ENCODE measurements at regions not wholly inside any gene's neighbourhood (a gene's known extent, or its start where the extent isn't known, plus 50 kb on each side); places are given as distances from the start of the nearest gene placed in this dataset.
"Not testable (repeated sequence)": the region's sequence is repeated elsewhere in the genome, so short reads cannot be mapped to it uniquely, and the experiment has no call there.

DNA sequence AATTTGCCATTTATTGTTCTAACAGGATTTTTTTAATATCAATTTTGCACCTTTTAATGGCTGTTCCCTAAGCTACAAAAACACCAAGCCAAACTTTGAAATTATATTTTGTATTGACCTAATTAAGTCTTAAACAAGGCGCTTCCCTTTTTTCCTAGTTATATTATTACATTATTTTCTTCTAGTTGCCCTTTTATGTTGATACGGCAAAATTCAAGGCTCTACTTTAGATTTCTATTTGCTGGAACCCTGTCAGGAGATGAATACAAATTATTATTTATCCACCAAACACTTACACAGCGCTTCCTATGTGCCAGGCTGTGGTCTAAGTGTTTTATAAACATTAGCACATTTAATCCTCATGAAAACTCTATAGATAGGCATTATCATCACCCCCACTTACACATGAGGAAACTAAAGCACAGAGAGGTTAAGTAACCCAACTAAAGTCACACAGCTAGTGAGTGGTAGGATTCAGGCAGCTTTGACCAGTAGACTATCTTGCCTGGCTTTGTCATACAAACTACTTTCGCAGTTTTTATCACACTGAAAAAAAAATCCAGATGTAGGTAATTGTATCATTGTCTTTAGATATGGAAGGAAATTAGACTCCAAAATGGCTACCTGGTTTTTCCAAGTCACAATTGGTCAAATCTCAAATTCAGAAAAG, 456.5 kb downstream of the STK39 start:
- no peak for DNase-seq

DNA sequence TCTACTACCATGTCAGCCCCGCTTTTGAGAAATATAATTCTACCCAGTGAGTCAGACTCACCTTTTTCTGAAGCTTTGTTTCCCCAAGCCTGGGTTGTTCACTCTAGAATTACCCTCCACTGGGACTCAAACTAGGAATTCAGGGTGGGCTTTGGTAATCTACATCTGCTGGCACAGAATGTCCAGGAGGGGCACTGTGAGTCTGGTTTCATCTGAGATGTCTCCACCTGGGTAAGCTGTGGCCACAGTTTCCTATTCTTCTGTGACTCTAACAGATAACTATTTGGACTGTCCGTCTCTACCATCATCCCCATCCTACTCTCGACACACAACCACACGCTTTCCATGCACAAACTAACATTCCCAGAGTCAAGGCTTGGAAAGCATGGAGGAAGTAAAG, 457.2 kb downstream of the STK39 start:
- DNase-seq: no peak

DNA sequence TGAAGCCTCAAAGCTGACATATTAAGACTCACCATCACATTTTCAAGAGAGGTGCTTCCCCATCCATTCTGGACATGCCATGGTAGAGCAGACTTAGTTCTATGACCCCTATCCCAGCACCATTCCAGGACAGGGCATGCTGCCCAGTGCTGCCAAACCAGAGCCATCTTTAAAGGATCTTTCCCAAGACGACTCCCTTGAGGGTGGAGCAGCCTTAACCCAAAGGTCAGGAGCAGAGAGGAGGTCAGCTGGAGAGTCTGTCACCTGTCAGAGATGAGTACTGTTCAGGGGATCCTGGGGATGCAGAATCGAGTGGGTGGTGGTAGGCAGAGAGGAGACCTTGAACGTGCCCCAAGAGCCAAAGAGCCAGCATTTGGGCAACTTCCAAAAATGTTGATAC, 459.8 kb downstream of the STK39 start:
- DNase-seq: no peak

- no peak for DNase-seq
Measured at GRCh38 chr2:167787021-167787420, 460.4 kb downstream of the STK39 start.

DNA sequence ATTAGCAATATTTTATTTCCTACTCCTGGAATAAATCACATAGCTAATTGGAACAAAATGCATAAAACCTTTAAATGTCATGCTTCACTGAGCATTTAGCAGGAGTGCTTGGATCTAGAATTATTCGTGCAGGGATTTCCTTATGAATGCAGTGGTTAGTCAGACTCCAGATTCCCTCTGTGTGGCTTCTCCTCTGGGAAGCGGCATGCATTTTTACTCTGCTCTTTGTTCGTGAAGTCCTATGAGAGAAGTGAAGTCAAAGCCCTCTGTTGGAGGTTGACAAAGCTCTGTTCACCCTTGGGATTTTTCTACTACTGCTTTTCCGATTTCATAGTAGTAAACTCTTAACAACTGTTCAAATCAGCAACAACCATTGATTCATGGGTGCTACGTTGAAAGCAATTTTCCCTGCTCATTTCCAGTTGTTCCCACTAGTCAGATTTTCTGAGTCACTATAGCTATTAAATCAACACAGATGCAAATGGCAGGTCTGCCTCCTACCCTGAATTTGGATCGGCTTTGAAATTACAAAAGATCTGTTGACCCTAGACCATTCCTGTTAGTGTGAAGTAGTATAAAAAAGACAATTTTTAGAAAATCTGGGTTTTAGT, 461.7 kb downstream of the STK39 start:
- no peak for DNase-seq

DNA sequence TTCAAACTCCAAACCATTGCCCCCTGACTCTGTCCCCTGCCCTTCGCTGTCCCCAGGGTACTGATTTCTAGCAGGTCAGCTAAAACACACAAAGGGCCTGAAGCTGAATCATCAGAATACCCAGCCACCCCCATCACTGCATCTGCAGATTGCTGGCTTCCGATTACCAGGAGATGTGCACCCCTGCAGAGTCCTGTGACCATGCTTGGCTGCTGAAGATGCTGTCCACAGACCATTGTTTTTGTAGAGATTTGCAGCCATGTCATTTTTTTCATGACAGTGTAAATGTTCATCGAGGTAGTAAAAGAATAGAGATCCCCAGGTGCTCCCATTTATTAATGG, 463.3 kb downstream of the STK39 start:
- DNase-seq: no peak

DNA sequence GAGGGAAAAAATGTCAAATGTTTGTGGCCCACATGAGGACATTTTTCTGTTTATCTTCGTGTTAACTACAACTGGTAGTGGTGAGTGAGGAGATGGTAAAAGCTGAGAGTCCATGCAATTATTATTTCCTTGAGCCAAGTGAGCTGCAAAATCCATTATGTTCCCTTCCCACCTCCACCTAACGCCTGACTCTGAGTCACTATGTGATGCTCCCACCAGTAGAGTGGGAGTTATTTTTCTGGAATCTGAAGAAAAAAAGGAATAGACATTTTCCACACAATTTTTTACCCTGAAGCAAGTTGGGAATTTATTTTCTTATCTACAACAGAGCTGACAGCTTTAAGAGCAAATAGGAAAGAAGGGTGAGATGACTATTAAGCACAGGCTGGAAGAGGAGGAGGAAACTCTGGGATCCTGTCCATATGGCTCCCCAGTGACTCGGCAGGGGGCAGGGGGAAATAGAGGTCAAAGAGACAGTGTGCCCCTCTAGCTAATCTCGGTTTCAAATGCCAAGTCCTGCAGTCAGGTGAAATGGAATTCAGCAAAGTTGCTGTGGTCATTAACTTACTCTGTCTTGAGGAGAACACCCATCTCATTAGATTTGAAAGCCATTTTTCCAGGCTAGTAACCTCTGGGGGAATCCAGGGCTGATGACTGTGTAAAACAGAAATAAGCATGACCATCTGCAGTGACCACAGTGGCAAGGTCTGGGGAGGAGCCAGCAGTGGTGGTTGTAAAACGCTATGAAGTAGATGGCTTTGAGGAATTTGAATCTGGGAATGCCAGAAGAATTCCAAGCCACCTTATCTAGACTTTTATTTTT, 463.9 kb downstream of the STK39 start:
- no peak for DNase-seq

GRCh38 chr2:167781629-167782028, 465.8 kb downstream of the STK39 start:
- DNase-seq: not testable (repeated sequence)

DNA sequence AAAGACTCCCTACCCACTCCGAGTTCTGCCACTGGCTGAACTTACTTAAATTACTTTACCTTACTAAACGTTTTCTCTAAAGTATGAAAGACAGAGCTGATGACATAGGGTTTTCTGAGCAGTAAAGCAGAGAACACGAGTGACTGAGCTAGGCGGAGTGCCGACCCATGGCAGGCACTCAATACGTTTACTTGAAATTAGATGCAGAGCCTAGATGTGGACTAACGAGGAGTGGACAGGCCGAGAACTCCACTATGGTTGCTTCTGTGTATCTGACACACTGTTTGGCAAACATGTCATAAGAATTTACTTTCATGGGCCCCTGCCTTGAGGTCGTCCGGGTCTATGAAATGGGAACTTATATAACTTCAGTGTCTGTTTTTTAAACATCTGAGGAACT, 471.0 kb downstream of the STK39 start:
- DNase-seq: no peak

GRCh38 chr2:167771628-167772027, 475.8 kb downstream of the STK39 start:
- DNase-seq: no peak

DNA sequence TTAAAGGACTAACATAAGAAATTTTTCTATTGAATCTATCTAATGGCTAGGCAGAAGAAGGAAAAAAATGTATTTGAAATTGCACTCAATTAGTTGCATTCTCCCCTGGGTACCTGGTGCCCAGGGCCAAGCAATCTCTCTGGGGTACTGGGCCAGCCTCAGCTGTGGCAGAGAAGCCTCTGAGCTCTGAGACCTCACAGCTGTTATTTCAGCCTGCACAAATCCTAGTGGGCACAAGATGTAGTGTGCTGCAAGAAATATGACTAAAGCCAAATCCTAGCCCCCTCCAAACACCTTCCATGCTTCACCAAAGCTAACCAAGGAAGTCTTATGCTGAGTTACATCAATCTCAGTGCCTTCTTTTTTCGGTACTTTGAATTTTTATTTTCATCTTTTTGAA, 478.4 kb downstream of the STK39 start:
- no peak for DNase-seq

DNA sequence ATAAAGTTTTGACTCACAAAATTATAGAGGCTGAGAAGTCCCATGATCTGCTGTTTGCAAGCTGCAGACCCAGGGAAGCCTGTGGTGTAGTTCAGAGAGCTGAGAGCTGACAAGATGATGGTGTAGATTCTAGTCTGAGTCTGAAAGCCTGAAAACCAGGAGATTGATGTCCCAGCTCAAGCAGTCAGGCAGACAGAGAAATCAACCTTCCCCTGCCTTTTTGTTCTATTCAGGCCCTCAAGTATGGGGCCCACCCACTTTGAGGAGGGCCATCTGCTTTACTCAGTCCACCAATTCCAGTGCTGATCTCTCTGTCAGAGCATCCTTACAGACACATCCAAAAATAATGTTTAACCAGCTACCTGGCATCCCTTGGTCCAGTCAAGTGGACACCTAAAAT, 479.6 kb downstream of the STK39 start:
- no peak for DNase-seq

- no peak for DNase-seq
Measured at GRCh38 chr2:167764772-167765341, 482.5 kb downstream of the STK39 start.

- no peak for DNase-seq
Measured at GRCh38 chr2:167761465-167762136, 485.8 kb downstream of the STK39 start.

- no peak for DNase-seq
Measured at GRCh38 chr2:167759531-167759930, 487.9 kb downstream of the STK39 start.

DNA sequence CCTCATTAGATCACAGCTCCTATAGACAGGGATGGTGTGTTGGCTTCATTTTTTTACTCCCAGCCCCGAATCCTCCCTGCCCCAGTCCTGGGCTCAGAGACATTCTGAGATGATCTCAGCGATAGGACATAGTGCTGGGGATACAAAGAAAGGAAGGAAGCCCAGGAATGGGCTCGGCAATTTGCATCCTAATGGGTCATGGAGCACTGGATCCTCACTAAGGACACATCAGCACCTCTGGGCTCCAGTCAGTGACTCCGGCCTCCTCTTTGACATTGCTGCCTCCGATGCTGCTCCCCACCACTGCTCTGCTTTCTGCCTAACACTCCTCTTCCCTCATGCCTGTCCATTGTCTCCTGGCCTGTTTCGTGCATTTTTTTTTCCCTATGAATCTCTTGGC, 489.1 kb downstream of the STK39 start:
- no peak for DNase-seq

DNA sequence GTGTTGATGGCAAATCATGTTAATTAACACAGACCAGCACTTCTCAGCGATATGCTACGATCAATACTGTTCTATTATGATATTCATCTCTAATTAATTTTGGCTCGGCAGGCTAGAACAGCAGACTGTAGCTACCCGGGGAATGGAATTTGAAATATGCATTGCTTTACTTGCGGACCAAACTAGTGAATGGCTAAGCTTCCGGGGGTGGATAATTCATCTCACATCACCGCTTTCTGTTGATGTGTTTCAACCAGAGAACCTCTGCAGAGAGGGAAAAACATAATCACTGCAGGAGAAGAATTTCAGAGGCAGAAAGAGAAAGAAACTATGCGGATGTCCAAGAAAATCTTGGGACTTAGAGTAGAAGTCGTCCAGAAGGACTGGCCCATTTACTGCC, 490.9 kb downstream of the STK39 start:
- no peak for DNase-seq

DNA sequence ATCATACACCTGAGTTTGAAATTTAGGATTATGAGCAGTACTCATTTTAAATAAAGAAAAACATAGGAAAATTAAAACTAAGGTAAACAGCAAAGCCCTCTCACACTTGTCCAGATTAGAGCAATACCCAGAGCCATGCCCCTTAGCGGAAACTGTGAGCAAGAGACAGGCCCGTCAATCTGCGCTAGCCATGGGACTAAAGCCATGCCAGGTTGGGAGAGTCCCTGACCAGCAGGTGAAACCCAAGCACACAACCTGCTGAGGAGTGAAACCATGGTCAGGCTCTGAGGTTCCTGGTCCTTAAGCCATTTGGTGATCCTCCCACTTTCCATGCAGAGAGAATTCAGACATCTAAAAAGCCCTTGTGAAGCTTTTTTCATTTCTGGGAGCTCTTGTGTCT, 494.3 kb downstream of the STK39 start:
- no peak for DNase-seq

- no peak for DNase-seq
Measured at GRCh38 chr2:167752734-167753133, 494.7 kb downstream of the STK39 start.

GRCh38 chr2:167750675-167751074, 496.7 kb downstream of the STK39 start:
- no peak for DNase-seq

DNA sequence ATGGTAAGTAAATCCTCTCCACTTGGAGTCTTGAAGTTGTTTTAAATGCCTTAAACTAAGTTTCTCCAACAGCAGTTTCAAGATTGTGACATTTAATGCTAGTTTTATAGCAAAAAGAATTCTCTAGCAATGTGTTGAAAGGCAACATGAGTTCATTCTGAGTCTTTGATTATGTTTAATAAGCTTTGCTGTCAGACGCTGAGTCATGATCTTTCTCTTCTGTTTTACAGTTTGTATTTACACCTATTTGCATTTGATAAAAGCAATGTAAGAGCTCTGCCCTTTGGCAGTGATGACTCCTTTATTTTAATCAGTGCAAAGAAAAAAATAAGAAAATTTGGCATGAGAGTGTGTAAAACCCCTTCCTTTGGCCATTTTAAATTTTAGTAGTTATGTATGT, 497.7 kb downstream of the STK39 start:
- no peak for DNase-seq

- DNase-seq: no peak
Measured at GRCh38 chr2:167749016-167749415, 498.4 kb downstream of the STK39 start.

DNA sequence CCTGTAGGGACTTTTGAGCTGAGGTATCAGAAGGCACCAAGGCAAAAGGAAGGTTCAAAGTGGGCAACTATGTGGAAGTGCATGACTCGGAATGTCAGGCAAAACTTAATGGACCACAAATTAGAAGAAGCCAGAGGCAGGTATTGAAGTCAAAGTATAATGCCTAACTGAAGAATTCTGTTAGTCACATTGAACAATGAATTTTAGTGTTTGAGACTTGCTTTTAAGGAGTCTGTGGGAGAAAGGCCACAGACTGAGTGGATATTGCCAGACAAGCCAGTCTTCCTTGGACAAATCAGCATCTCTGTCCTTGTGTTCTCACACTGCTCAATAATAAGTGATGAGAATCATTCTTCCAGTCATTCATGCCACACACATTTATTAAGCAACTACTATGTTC, 498.9 kb downstream of the STK39 start:
- no peak for DNase-seq
